A673 (cell line): ENCODE measurements at regions not wholly inside any gene's neighbourhood (a gene's known extent, or its start where the extent isn't known, plus 50 kb on each side); places are given as distances from the start of the nearest gene placed in this dataset.
"Not testable (repeated sequence)": the region's sequence is repeated elsewhere in the genome, so short reads cannot be mapped to it uniquely, and the experiment has no call there.

Experiments used
- BruUV-seq: library from RNA; stranded (reverse); fragments of 400-500 nt; replicated peaks from 2 replicates; lab custom pipeline; 2021; lab: Mats Ljungman, UMichigan
- CTCF ChIA-PET: fragments of 300-600 bp; sonication (Branson Sonifier 250); formaldehyde crosslinking; loops from one replicate; lab custom pipeline; 2022; ENCODE audit warnings: antibody characterized with exemption; lab: Charles Lee
- POLR2A ChIA-PET: fragments of 300-600 bp; sonication (Branson Sonifier 250); formaldehyde crosslinking; loops from one replicate; lab custom pipeline; 2022; ENCODE audit warnings: antibody characterized with exemption; ENCODE audit not compliant: low non-redundant PET; lab: Charles Lee
- DNase-seq: peaks from one replicate; pipeline ENCODE4 v3.0.0-alpha.2; 2015; ENCODE audit warnings: low spot score
- H3K27ac ChIP-seq: fragments of 200-600 bp; sonication (generic); 2 replicates; pipeline ENCODE4 v1.5.1; 2016; ENCODE audit warnings: mixed run types, low read depth, mild to moderate bottlenecking, mixed read lengths, antibody characterized with exemption, low read length; ENCODE audit not compliant: poor library complexity, severe bottlenecking
- H3K27me3 ChIP-seq: fragments of 200-600 bp; sonication (generic); replicated peaks from 2 replicates; pipeline ENCODE4 v1.6.1; 2017; ENCODE audit warnings: mixed run types, low read depth, mild to moderate bottlenecking, mixed read lengths, antibody characterized with exemption, low read length; ENCODE audit not compliant: insufficient read depth, poor library complexity
- H3K36me3 ChIP-seq: fragments of 200-600 bp; sonication (generic); 2 replicates; pipeline ENCODE4 v1.6.1; 2016; ENCODE audit warnings: mixed run types, mild to moderate bottlenecking, mixed read lengths, antibody characterized with exemption, low read length; ENCODE audit not compliant: insufficient read depth, poor library complexity, severe bottlenecking
- H3K4me1 ChIP-seq: fragments of 200-600 bp; sonication (generic); 2 replicates; pipeline ENCODE4 v1.6.1; 2017; ENCODE audit warnings: mixed run types, mild to moderate bottlenecking, mixed read lengths, antibody characterized with exemption, low read length; ENCODE audit not compliant: insufficient read depth, poor library complexity, severe bottlenecking
- H3K4me3 ChIP-seq: fragments of 200-600 bp; sonication (generic); 2 replicates; pipeline ENCODE4 v1.5.1; 2016; ENCODE audit warnings: low read depth, mixed run types, mild to moderate bottlenecking, mixed read lengths, low read length; ENCODE audit not compliant: poor library complexity, severe bottlenecking
- H3K9me3 ChIP-seq: fragments of 200-600 bp; sonication (generic); 2 replicates; pipeline ENCODE4 v1.6.1; 2016; ENCODE audit warnings: mixed run types, low read depth, mild to moderate bottlenecking, mixed read lengths, antibody characterized with exemption, low read length; ENCODE audit not compliant: poor library complexity, severe bottlenecking
- CTCF ChIP-seq: fragments of 300-800, 200-600 bp; sonication (generic); conservative IDR thresholded peaks from 2 replicates; pipeline ENCODE4 v1.5.1; 2017; ENCODE audit warnings: low read depth, mild to moderate bottlenecking, antibody characterized with exemption, low read length, moderate library complexity, mixed read lengths
- EZH2 ChIP-seq: fragments of 200-600 bp; sonication (generic); IDR thresholded peaks from 2 replicates; pipeline ENCODE4 v1.6.1; 2017; ENCODE audit warnings: borderline replicate concordance, low read depth, mild to moderate bottlenecking, mixed read lengths, antibody characterized with exemption, low read length; ENCODE audit not compliant: poor library complexity, severe bottlenecking
- intact Hi-C: fragments of 100-400 bp; cut with micrococcal nuclease; formaldehyde crosslinking; loops from one replicate; pipeline ENCODE4 v1.10.0; 2022; ENCODE audit not compliant: unreplicated experiment

GRCh38 chr4:128648021-128648420 lies 161.5 kb upstream of the JADE1 start:
- Histone ChIP-seq H3K4me1 (no peaks in the 10 kb centered on the region), H3K27me3 (no peaks in the 10 kb centered on the region), H3K4me3 (no peak overlapping the region), H3K36me3 (no peaks in the 10 kb centered on the region), H3K9me3 (no peaks in the 10 kb centered on the region), H3K27ac (no peak overlapping the region)
- no peak for DNase-seq
- TF ChIP-seq CTCF, result no peak
- TF ChIP-seq EZH2, result no peak
- no TSS peak for BruUV-seq
- ChIA-PET CTCF (no interaction called here), POLR2A (no interaction called here)
- intact Hi-C loops, result no loop called here

- intact Hi-C loops, POLR2A ChIA-PET, H3K9me3 ChIP-seq, H3K27ac ChIP-seq, H3K27me3 ChIP-seq, H3K36me3 ChIP-seq, BruUV-seq, DNase-seq, H3K4me1 ChIP-seq, CTCF ChIA-PET, H3K4me3 ChIP-seq: not testable (repeated sequence)
Observed at GRCh38 chr4:128646893-128647292, 162.6 kb upstream of the JADE1 start.

GRCh38 chr4:128644693-128645654 lies 164.5 kb upstream of the JADE1 start:
- POLR2A ChIA-PET, result not testable (repeated sequence)

GRCh38 chr4:128644107-128644506 lies 165.4 kb upstream of the JADE1 start:
- POLR2A ChIA-PET, DNase-seq, BruUV-seq, H3K9me3 ChIP-seq, CTCF ChIA-PET, H3K27me3 ChIP-seq, H3K4me3 ChIP-seq, H3K36me3 ChIP-seq, H3K4me1 ChIP-seq, H3K27ac ChIP-seq, intact Hi-C loops: not testable (repeated sequence)

More at GRCh38 chr4:128644693-128645654, 164.5 kb upstream of the JADE1 start:
- BruUV-seq, H3K27ac ChIP-seq, H3K36me3 ChIP-seq, H3K9me3 ChIP-seq, H3K4me3 ChIP-seq, CTCF ChIA-PET, intact Hi-C loops, DNase-seq, H3K27me3 ChIP-seq, H3K4me1 ChIP-seq: not testable (repeated sequence)

- H3K4me3 ChIP-seq, H3K9me3 ChIP-seq, H3K27ac ChIP-seq, CTCF ChIA-PET, H3K36me3 ChIP-seq, POLR2A ChIA-PET, H3K27me3 ChIP-seq, BruUV-seq, DNase-seq, H3K4me1 ChIP-seq, intact Hi-C loops: not testable (repeated sequence)
Observed at GRCh38 chr4:128641566-128641965, 167.9 kb upstream of the JADE1 start.
